Keratinocyte (primary cell): ENCODE measurements at regions not wholly inside any gene's neighbourhood (a gene's known extent, or its start where the extent isn't known, plus 50 kb on each side); places are given as distances from the start of the nearest gene placed in this dataset.
"Not testable (repeated sequence)": the region's sequence is repeated elsewhere in the genome, so short reads cannot be mapped to it uniquely, and the experiment has no call there.

ENCODE experiments used
- DNase-seq: peaks from one replicate; pipeline ENCODE4 v3.0.0-alpha.2; 2011; ENCODE audit warnings: low read depth, missing footprints, low spot score
- FAIRE-seq: peaks from 2 replicates; lab custom pipeline; 2011; peaks lifted over from hg19 to GRCh38; lab: Jason Lieb, UNC
- H2AFZ ChIP-seq: 2 replicates; pipeline ENCODE4 v1.6.0; 2012; ENCODE audit warnings: low read length, control low read depth, inconsistent platforms; ENCODE audit not compliant: control insufficient read depth
- H3K27ac ChIP-seq: 2 replicates; pipeline ENCODE4 v1.5.1; 2011; ENCODE audit warnings: low read length; ENCODE audit not compliant: control insufficient read depth, insufficient read depth
- H3K27me3 ChIP-seq: 3 replicates; pipeline ENCODE4 v1.6.0; 2011; ENCODE audit warnings: low read length; ENCODE audit not compliant: control insufficient read depth, insufficient read depth; ENCODE audit errors: extremely low read depth
- H3K36me3 ChIP-seq, 2 experiments: 2 replicates in 1 of 2; 3 replicates in 1 of 2; pipeline ENCODE4 v1.5.1; 2011; ENCODE audit warnings: low read length in 2 of 2, mild to moderate bottlenecking in 1 of 2; ENCODE audit not compliant: control insufficient read depth in 2 of 2, insufficient read depth in 2 of 2; ENCODE audit errors: extremely low read depth in 1 of 2
- H3K4me1 ChIP-seq: 3 replicates; pipeline ENCODE4 v1.5.1; 2011; ENCODE audit warnings: low read length; ENCODE audit not compliant: control insufficient read depth, insufficient read depth; ENCODE audit errors: extremely low read depth
- H3K4me2 ChIP-seq: 3 replicates; pipeline ENCODE4 v1.6.0; 2011; ENCODE audit warnings: low read depth, low read length; ENCODE audit not compliant: control insufficient read depth, insufficient read depth; ENCODE audit errors: extremely low read depth
- H3K4me3 ChIP-seq, 3 experiments: fragments of 200-600 bp in 1 of 3; sonication (generic) in 1 of 3; 2 replicates in 2 of 3; 3 replicates in 1 of 3; pipeline ENCODE4 v1.5.1; 2011 to 2016; ENCODE audit warnings: low read length in 3 of 3, mild to moderate bottlenecking in 3 of 3, control low read depth in 2 of 3, inconsistent platforms in 1 of 3, low read depth in 1 of 3, mixed read lengths in 1 of 3, mixed run types in 1 of 3, moderate library complexity in 1 of 3; ENCODE audit not compliant: control insufficient read depth in 2 of 3, insufficient read depth in 2 of 3; ENCODE audit errors: extremely low read depth in 1 of 3
- H3K79me2 ChIP-seq: 2 replicates; pipeline ENCODE4 v1.6.0; 2012; ENCODE audit warnings: low read length; ENCODE audit not compliant: control insufficient read depth, insufficient read depth
- H3K9ac ChIP-seq: 3 replicates; pipeline ENCODE4 v1.6.0; 2011; ENCODE audit warnings: low read length; ENCODE audit not compliant: control insufficient read depth, insufficient read depth; ENCODE audit errors: extremely low read depth
- H3K9me1 ChIP-seq: 3 replicates; pipeline ENCODE4 v1.6.0; 2011; ENCODE audit warnings: low read length; ENCODE audit not compliant: control insufficient read depth, insufficient read depth; ENCODE audit errors: extremely low read depth
- H3K9me3 ChIP-seq: 2 replicates; pipeline ENCODE4 v1.5.1; 2012; ENCODE audit warnings: low read depth, low read length; ENCODE audit not compliant: control insufficient read depth
- H4K20me1 ChIP-seq: 3 replicates; pipeline ENCODE4 v1.6.0; 2011; ENCODE audit warnings: low read length; ENCODE audit not compliant: control insufficient read depth, insufficient read depth; ENCODE audit errors: extremely low read depth
- CTCF ChIP-seq, 3 experiments: IDR thresholded peaks in 1 of 3; conservative IDR thresholded peaks in 1 of 3; optimal IDR thresholded peaks in 1 of 3; 2 replicates in 2 of 3; 3 replicates in 1 of 3; pipeline versions ENCODE3 to v1.5.1; 2011; ENCODE audit warnings: low read length in 3 of 3, mild to moderate bottlenecking in 3 of 3, moderate library complexity in 2 of 3, control low read depth in 1 of 3, inconsistent platforms in 1 of 3; ENCODE audit not compliant: insufficient read depth in 2 of 3; ENCODE audit errors: extremely low read depth in 1 of 3
- EZH2 ChIP-seq: IDR thresholded peaks from one replicate; pipeline ENCODE4 v1.6.1; 2012; ENCODE audit warnings: inconsistent platforms, mild to moderate bottlenecking, low read length, moderate library complexity
- dilution Hi-C: fragments of 300-500 bp; cut with MboI; formaldehyde crosslinking; loops from one replicate; pipeline ENCODE4 v1.7.0; 2020; ENCODE audit warnings: low sequenced_read_pairs; ENCODE audit not compliant: extremely low pct_ligation_motif_present

GRCh38 chr6:3672339-3672738 is 79.2 kb downstream of the PXDC1 start:
- not testable (repeated sequence) for H3K79me2 ChIP-seq, H3K36me3 ChIP-seq

GRCh38 chr6:3671382-3671781 is 80.1 kb downstream of the PXDC1 start:
- Histone ChIP-seq H3K9me1 (no peaks in the 10 kb centered on the region), H3K79me2 (no peaks in the 10 kb centered on the region), H3K4me2 (no peak overlapping the region), H3K36me3 (no peaks in the 10 kb centered on the region), H3K27me3 (no peaks in the 10 kb centered on the region), H3K4me3 (no peak overlapping the region), H3K9me3 (no peaks in the 10 kb centered on the region), H4K20me1 (no peaks in the 10 kb centered on the region), H3K9ac (no peak overlapping the region), H3K4me1 (no peaks in the 10 kb centered on the region), H2AFZ (no peak overlapping the region), H3K27ac (no peak overlapping the region)
- TF ChIP-seq CTCF (optimal IDR thresholded peaks at IDR 0.05 in 1 of 3, IDR thresholded peaks at IDR 0.05 in 1 of 3, conservative IDR thresholded peaks at IDR 0.05 in 1 of 3; ENCODE audit: extremely low read depth in 1 of 3, insufficient read depth in 2 of 3, low read length in 3 of 3): no peak
- no peak for TF ChIP-seq EZH2
- no peak for FAIRE-seq
- dilution Hi-C loops: no loop called here
- DNase-seq: no peak

More at GRCh38 chr6:3672339-3672738, 79.2 kb downstream of the PXDC1 start:
- H3K27ac ChIP-seq, H2AFZ ChIP-seq, H3K9me3 ChIP-seq, H3K9me1 ChIP-seq, FAIRE-seq, H4K20me1 ChIP-seq, H3K4me1 ChIP-seq, H3K9ac ChIP-seq, H3K4me2 ChIP-seq, DNase-seq, dilution Hi-C loops, H3K4me3 ChIP-seq, H3K27me3 ChIP-seq: not testable (repeated sequence)

- no peaks in the 10 kb centered on the region for H3K4me1 ChIP-seq
- H3K79me2 ChIP-seq: no peaks in the 10 kb centered on the region
- no peaks in the 10 kb centered on the region for H4K20me1 ChIP-seq
- no peak overlapping the region for H3K4me2 ChIP-seq
- no peak overlapping the region for H3K9ac ChIP-seq
- DNase-seq: no peak
- H3K36me3 ChIP-seq: no peaks in the 10 kb centered on the region
- no peak overlapping the region for H2AFZ ChIP-seq
- TF ChIP-seq CTCF (optimal IDR thresholded peaks at IDR 0.05 in 1 of 3, IDR thresholded peaks at IDR 0.05 in 1 of 3, conservative IDR thresholded peaks at IDR 0.05 in 1 of 3; ENCODE audit: extremely low read depth in 1 of 3, insufficient read depth in 2 of 3, low read length in 3 of 3) (no peak), EZH2 (no peak)
- H3K27ac ChIP-seq: no peak overlapping the region
- H3K9me1 ChIP-seq: no peaks in the 10 kb centered on the region
- no peaks in the 10 kb centered on the region for H3K27me3 ChIP-seq
- no peak overlapping the region for H3K4me3 ChIP-seq
- no peak for FAIRE-seq
- no peaks in the 10 kb centered on the region for H3K9me3 ChIP-seq
- dilution Hi-C loops: no loop called here
Measured at GRCh38 chr6:3670356-3670755, 81.2 kb downstream of the PXDC1 start.
